ENCODE measurements at regions not wholly inside any gene's neighbourhood (a gene's known extent, or its start where the extent isn't known, plus 50 kb on each side); places are given as distances from the start of the nearest gene placed in this dataset.
"Not testable (repeated sequence)": the region's sequence is repeated elsewhere in the genome, so short reads cannot be mapped to it uniquely, and the experiment has no call there.

GRCh38 chr5:56732121-56732520 is 83.2 kb upstream of the MAP3K1 start:
- DNase-seq (ENCODE audit: low read depth) = no peak

- not testable (repeated sequence) for DNase-seq (ENCODE audit: low read depth)
Measured at GRCh38 chr5:56731473-56731872, 83.9 kb upstream of the MAP3K1 start.

GRCh38 chr5:56729488-56729887 is 85.9 kb upstream of the MAP3K1 start:
- DNase-seq (ENCODE audit: low read depth) = no peak

- DNase-seq (ENCODE audit: low read depth) = no peak
Measured at GRCh38 chr5:56725711-56726411, 89.5 kb upstream of the MAP3K1 start.

- not testable (repeated sequence) for DNase-seq (ENCODE audit: low read depth)
Measured at GRCh38 chr5:56724857-56725256, 90.5 kb upstream of the MAP3K1 start.

GRCh38 chr5:56722317-56722716 is 93.0 kb upstream of the MAP3K1 start:
- no peak for DNase-seq (ENCODE audit: low read depth)

- DNase-seq (ENCODE audit: low read depth) = no peak
Measured at GRCh38 chr5:56717253-56717987, 97.9 kb upstream of the MAP3K1 start.

GRCh38 chr5:56715986-56716385 is 99.4 kb upstream of the MAP3K1 start:
- no peak for DNase-seq (ENCODE audit: low read depth)

- no peak for DNase-seq (ENCODE audit: low read depth)
Measured at GRCh38 chr5:56712895-56713591, 102.3 kb upstream of the MAP3K1 start.

GRCh38 chr5:56710826-56711590 is 104.3 kb upstream of the MAP3K1 start:
- no peak for DNase-seq (ENCODE audit: low read depth)

- no peak for DNase-seq (ENCODE audit: low read depth)
Measured at GRCh38 chr5:56706504-56706903, 108.8 kb upstream of the MAP3K1 start.

GRCh38 chr5:56705217-56705616 is 110.1 kb upstream of the MAP3K1 start:
- no peak for DNase-seq (ENCODE audit: low read depth)

- no peak for DNase-seq (ENCODE audit: low read depth)
Measured at GRCh38 chr5:56703952-56704351, 111.4 kb upstream of the MAP3K1 start.

- no peak for DNase-seq (ENCODE audit: low read depth)
Measured at GRCh38 chr5:56700711-56701110, 114.6 kb upstream of the MAP3K1 start.

GRCh38 chr5:56699538-56699937 is 115.8 kb upstream of the MAP3K1 start:
- no peak for DNase-seq (ENCODE audit: low read depth)

GRCh38 chr5:56698463-56699381 is 116.6 kb upstream of the MAP3K1 start:
- DNase-seq (ENCODE audit: low read depth) = no peak

- DNase-seq (ENCODE audit: low read depth) = no peak
Measured at GRCh38 chr5:56696900-56697299, 118.4 kb upstream of the MAP3K1 start.

GRCh38 chr5:56693220-56693579 is 122.1 kb upstream of the MAP3K1 start:
- peak; percentile 21 for DNase-seq (ENCODE audit: low read depth)

- no peak for DNase-seq (ENCODE audit: low read depth)
Measured at GRCh38 chr5:56692359-56693219, 122.8 kb upstream of the MAP3K1 start.

GRCh38 chr5:56688402-56688801 is 126.9 kb upstream of the MAP3K1 start:
- DNase-seq (ENCODE audit: low read depth) = no peak

All from activated gamma-delta T cell treated with anti-CD3 and anti-CD28 coated beads, Interleukin-2, amount 50 U/mL, for 16 hours (primary cell).